22Rv1 (cell line): ENCODE measurements at regions not wholly inside any gene's neighbourhood (a gene's known extent, or its start where the extent isn't known, plus 50 kb on each side); places are given as distances from the start of the nearest gene placed in this dataset.

Experiments used
- H3K27ac ChIP-seq: fragments of 450-650 bp; 2 replicates; pipeline ENCODE4 v1.5.1; 2017
- CTCF ChIP-seq: fragments of 450-650 bp; IDR thresholded peaks from 2 replicates; pipeline ENCODE4 v1.5.1; 2017; ENCODE audit warnings: mild to moderate bottlenecking
- ZFX ChIP-seq: fragments of 450-650 bp; IDR thresholded peaks from 2 replicates; pipeline ENCODE4 v1.6.1; 2017; ENCODE audit warnings: antibody characterized with exemption, borderline replicate concordance

GRCh38 chr13:74708629-74709028 is 574.4 kb upstream of the KLF12 start:
- TF ChIP-seq ZFX: no peak
- no peak for TF ChIP-seq CTCF
- no peak overlapping the region for H3K27ac ChIP-seq

- H3K27ac ChIP-seq: no peak overlapping the region
- TF ChIP-seq CTCF (no peak), ZFX (no peak)
These were observed 573.1 kb upstream of the KLF12 start for GRCh38 chr13:74707291-74707690.

GRCh38 chr13:74706801-74707200 is 572.6 kb upstream of the KLF12 start:
- TF ChIP-seq CTCF (no peak), ZFX (no peak)
- H3K27ac ChIP-seq: no peak overlapping the region

- H3K27ac ChIP-seq: no peak overlapping the region
- TF ChIP-seq CTCF: no peak
- TF ChIP-seq ZFX: no peak
These were observed 571.2 kb upstream of the KLF12 start for GRCh38 chr13:74705438-74705837.

- H3K27ac ChIP-seq: no peak overlapping the region
- no peak for TF ChIP-seq ZFX
- no peak for TF ChIP-seq CTCF
These were observed 569.7 kb upstream of the KLF12 start for GRCh38 chr13:74703855-74704387.

- no peak overlapping the region for H3K27ac ChIP-seq
- TF ChIP-seq ZFX (no peak), CTCF (no peak)
These were observed 562.1 kb upstream of the KLF12 start for GRCh38 chr13:74696148-74696922.

GRCh38 chr13:74695021-74695800 is 561.0 kb upstream of the KLF12 start:
- no peak overlapping the region for H3K27ac ChIP-seq

More at GRCh38 chr13:74695021-74695800, 561.0 kb upstream of the KLF12 start:
- TF ChIP-seq ZFX (no peak), CTCF (no peak)
